ENCODE measurements at regions not wholly inside any gene's neighbourhood (a gene's known extent, or its start where the extent isn't known, plus 50 kb on each side); places are given as distances from the start of the nearest gene placed in this dataset.
A peak's percentile ranks its signal among the peaks of the same experiment; 100 is the strongest.
"Not testable (repeated sequence)": the region's sequence is repeated elsewhere in the genome, so short reads cannot be mapped to it uniquely, and the experiment has no call there.

- peak; percentile 84 for DNase-seq (ENCODE audit: low read depth)
- TF ChIP-seq CTCF (conservative IDR thresholded peaks at IDR 0.05; ENCODE audit: low read depth, low read length): no peak
- H3K4me3 ChIP-seq (ENCODE audit: low read depth, low read length): no peak overlapping the region
Observed at GRCh38 chr5:130323804-130324454, 419.7 kb downstream of the CHSY3 start.

DNA sequence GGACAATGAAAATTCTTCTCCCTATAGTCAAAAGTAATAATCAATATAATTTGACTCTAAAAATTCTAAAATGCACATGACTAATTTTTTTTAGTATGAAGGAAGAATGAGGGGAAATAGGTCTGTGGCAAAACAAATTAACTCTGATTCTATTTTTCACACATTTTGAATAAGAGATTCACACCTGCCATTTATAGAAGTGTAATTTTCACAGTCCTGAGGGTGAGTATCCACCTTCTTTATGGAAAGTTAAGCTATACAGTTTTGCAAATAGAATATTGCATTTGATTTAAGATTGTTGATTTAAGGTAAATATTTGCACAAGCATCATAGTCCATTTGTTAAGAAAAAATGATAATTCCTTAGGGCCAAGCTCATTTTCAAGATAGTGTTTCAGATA is 417.7 kb downstream of the CHSY3 start:
- DNase-seq (ENCODE audit: low read depth): no peak
- no peak for TF ChIP-seq CTCF (conservative IDR thresholded peaks at IDR 0.05; ENCODE audit: low read depth, low read length)
- no peak overlapping the region for H3K4me3 ChIP-seq (ENCODE audit: low read depth, low read length)

- no peak for TF ChIP-seq CTCF (conservative IDR thresholded peaks at IDR 0.05; ENCODE audit: low read depth, low read length)
- no peak for DNase-seq (ENCODE audit: low read depth)
- no peak overlapping the region for H3K4me3 ChIP-seq (ENCODE audit: low read depth, low read length)
Observed at GRCh38 chr5:130316971-130317680, 412.9 kb downstream of the CHSY3 start.

GRCh38 chr5:130295235-130295634 is 391.0 kb downstream of the CHSY3 start:
- TF ChIP-seq CTCF (conservative IDR thresholded peaks at IDR 0.05; ENCODE audit: low read depth, low read length): no peak
- DNase-seq (ENCODE audit: low read depth): peak; percentile 5
- no peak overlapping the region for H3K4me3 ChIP-seq (ENCODE audit: low read depth, low read length)

GRCh38 chr5:130294798-130295197 is 390.5 kb downstream of the CHSY3 start:
- not testable (repeated sequence) for H3K4me3 ChIP-seq (ENCODE audit: low read depth, low read length); DNase-seq (ENCODE audit: low read depth)

DNA sequence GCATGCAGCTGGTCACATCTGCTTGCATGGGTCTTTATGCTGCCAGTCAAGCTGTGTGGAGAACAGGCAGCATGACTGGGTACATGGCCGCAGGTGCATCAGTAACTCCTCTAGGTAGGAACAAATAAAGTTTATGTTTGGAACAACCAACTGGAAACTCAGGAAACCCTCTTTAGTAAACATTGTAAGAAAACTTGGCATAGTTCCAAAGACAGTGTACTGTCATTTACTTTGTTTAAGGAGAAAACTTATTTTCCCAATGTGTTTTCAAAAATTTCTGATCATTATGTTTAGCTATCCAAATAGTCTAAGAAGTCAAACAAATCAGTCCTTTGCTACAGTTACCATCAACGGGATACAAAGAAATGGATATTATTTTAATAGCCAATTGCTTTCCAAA is 386.0 kb downstream of the CHSY3 start:
- DNase-seq (ENCODE audit: low read depth): peak; percentile 13
- no peak for TF ChIP-seq CTCF (conservative IDR thresholded peaks at IDR 0.05; ENCODE audit: low read depth, low read length)

DNA sequence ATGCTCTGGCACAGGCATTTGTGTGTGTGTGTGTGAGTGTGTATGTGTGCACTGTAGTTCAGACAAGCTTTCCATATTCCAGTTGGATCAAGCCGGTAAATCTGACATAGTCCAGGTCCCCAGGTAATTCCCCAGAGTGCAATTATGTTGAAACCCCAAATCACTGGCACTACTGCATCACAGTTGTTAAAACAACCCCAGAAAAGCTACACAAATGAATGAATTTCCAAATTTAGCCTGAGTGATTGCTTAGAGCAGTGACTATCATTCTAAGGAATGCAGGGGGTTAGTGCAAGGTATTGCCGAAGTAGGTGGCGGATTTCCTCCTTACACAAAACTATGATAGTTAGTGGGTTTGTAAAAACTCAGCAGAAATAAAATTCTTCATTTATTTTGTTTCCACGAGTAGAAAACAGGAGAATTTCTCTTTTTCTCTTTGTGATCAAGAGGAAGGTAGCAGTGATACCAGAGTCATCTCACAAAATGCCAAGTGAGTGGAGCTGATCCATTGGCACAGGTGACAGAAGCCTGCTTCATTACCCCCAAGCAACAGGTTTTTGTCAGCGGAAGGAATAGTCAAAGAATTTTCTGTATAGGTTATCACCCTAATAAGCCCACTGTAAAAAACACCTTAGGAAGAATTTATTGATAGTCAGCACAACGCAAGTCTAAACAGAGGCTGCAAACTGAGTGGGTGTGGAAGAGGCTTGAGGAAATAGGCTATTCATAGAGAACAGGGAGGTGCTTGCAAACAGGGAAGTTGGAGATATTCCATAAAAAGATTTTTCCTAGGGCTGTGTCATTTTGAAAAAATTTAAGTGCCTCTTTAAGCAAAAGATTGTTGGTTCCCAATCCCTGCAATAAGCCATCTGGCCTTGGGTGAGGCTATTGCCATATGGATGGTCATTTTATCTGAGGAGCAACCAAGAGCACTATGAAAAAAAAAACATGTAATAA is 385.1 kb downstream of the CHSY3 start:
- TF ChIP-seq CTCF (conservative IDR thresholded peaks at IDR 0.05; ENCODE audit: low read depth, low read length): no peak
- H3K4me3 ChIP-seq (ENCODE audit: low read depth, low read length): no peak overlapping the region
- DNase-seq (ENCODE audit: low read depth): peak; percentile 44

More for the DNA sequence above, 386.0 kb downstream of the CHSY3 start:
- H3K4me3 ChIP-seq (ENCODE audit: low read depth, low read length): no peak overlapping the region
